ENCODE measurements at regions not wholly inside any gene's neighbourhood (a gene's known extent, or its start where the extent isn't known, plus 50 kb on each side); places are given as distances from the start of the nearest gene placed in this dataset.

DNA sequence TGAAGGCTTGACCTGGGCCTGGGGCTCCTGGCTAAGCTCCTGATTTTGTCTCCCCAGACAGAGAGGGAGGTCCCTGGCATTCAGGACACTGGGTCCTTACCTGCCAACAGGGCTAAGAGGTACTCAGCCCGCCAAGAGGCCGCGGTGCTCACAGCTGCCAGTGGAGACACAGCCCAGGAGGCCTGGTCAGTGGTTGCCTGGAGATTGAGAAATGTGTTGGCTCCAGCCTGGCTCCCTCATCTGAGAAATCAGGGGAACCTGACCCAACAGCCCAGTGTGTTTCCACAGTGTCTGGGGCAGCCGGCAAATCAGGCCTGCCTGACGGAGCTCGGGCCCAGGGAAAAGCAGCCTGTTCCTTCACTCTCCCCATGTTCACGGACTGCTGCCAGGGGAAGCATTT is 79.4 kb upstream of the NAV2 start:
- SMC1A ChIA-PET (ENCODE audit: uncharacterized antibody, unreplicated experiment) = no interaction called here
- no peak overlapping the region for H3K4me2 ChIP-seq (ENCODE audit: control insufficient read depth, insufficient read depth)
- POLR2A ChIA-PET = no interaction called here
- TF ChIP-seq MXI1 (IDR thresholded peaks at IDR 0.05; ENCODE audit: low read depth, low read length) (no peak), TCF12 (IDR thresholded peaks at IDR 0.05; ENCODE audit: low read depth, low read length) (no peak), CBX3 (IDR thresholded peaks at IDR 0.05; ENCODE audit: borderline replicate concordance, low read depth) (no peak), BHLHE40 (IDR thresholded peaks at IDR 0.05; ENCODE audit: borderline replicate concordance in 1 of 2, low read depth in 2 of 2, low read length in 1 of 2) (no peak), POLR2AphosphoS2 (IDR thresholded peaks at IDR 0.05; ENCODE audit: low read depth, low read length) (no peak), SP1 (IDR thresholded peaks at IDR 0.05; ENCODE audit: low read depth, low read length) (no peak), RFX5 (IDR thresholded peaks at IDR 0.05; ENCODE audit: low read depth, low read length) (no peak), FOXK2 (IDR thresholded peaks at IDR 0.05) (no peak)
- TF ChIP-seq, protein P1, sequence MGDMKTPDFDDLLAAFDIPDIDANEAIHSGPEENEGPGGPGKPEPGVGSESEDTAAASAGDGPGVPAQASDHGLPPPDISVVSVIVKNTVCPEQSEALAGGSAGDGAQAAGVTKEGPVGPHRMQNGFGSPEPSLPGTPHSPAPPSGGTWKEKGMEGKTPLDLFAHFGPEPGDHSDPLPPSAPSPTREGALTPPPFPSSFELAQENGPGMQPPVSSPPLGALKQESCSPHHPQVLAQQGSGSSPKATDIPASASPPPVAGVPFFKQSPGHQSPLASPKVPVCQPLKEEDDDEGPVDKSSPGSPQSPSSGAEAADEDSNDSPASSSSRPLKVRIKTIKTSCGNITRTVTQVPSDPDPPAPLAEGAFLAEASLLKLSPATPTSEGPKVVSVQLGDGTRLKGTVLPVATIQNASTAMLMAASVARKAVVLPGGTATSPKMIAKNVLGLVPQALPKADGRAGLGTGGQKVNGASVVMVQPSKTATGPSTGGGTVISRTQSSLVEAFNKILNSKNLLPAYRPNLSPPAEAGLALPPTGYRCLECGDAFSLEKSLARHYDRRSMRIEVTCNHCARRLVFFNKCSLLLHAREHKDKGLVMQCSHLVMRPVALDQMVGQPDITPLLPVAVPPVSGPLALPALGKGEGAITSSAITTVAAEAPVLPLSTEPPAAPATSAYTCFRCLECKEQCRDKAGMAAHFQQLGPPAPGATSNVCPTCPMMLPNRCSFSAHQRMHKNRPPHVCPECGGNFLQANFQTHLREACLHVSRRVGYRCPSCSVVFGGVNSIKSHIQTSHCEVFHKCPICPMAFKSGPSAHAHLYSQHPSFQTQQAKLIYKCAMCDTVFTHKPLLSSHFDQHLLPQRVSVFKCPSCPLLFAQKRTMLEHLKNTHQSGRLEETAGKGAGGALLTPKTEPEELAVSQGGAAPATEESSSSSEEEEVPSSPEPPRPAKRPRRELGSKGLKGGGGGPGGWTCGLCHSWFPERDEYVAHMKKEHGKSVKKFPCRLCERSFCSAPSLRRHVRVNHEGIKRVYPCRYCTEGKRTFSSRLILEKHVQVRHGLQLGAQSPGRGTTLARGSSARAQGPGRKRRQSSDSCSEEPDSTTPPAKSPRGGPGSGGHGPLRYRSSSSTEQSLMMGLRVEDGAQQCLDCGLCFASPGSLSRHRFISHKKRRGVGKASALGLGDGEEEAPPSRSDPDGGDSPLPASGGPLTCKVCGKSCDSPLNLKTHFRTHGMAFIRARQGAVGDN (IDR thresholded peaks at IDR 0.05) = no peak
- TF ChIP-seq, protein P2, sequence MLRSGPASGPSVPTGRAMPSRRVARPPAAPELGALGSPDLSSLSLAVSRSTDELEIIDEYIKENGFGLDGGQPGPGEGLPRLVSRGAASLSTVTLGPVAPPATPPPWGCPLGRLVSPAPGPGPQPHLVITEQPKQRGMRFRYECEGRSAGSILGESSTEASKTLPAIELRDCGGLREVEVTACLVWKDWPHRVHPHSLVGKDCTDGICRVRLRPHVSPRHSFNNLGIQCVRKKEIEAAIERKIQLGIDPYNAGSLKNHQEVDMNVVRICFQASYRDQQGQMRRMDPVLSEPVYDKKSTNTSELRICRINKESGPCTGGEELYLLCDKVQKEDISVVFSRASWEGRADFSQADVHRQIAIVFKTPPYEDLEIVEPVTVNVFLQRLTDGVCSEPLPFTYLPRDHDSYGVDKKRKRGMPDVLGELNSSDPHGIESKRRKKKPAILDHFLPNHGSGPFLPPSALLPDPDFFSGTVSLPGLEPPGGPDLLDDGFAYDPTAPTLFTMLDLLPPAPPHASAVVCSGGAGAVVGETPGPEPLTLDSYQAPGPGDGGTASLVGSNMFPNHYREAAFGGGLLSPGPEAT (IDR thresholded peaks at IDR 0.05; ENCODE audit: low read depth) = no peak
- CTCF ChIA-PET = interaction anchor here (1.1 kb wide), 1 partner anchor 110 kb away, joined by 3 read pairs; no protein-coding TSS in a partner anchor
- no peaks in the 10 kb centered on the region for H3K4me1 ChIP-seq (ENCODE audit: control insufficient read depth, insufficient read depth, low read length)
- no peaks in the 10 kb centered on the region for H3K36me3 ChIP-seq (ENCODE audit: control insufficient read depth in 2 of 2, insufficient read depth in 2 of 2, low read length in 1 of 2)
- intact Hi-C loops (cut with micrococcal nuclease; ENCODE audit: unreplicated experiment) (no loop called here), in situ Hi-C loops (cut with MboI) (no loop called here)
- no peak overlapping the region for H3K9ac ChIP-seq (ENCODE audit: control insufficient read depth, insufficient read depth, low read length)
- ATAC-seq (no peak), FAIRE-seq (no peak), DNase-seq (ENCODE audit: low read depth, low spot score) (no peak)
- H3K79me2 ChIP-seq (ENCODE audit: control insufficient read depth, insufficient read depth, low read length) = no peaks in the 10 kb centered on the region
- RAD21 ChIA-PET (ENCODE audit: unreplicated experiment) = no interaction called here
- no peaks in the 10 kb centered on the region for H3K9me3 ChIP-seq (replicated peaks; ENCODE audit: control insufficient read depth, insufficient read depth, low read length)
- no peak overlapping the region for H3K27ac ChIP-seq (ENCODE audit: control insufficient read depth, insufficient read depth)
- WGBS (ENCODE audit: insufficient coverage, insufficient replicate concordance, low lambda C conversion rate, missing lambda C conversion rate) = 85% methylated on average over 7 of the region's 7 CpGs
- H3K27me3 ChIP-seq (replicated peaks in 1 of 2; ENCODE audit: control insufficient read depth in 2 of 2, insufficient read depth in 2 of 2, low read length in 1 of 2) = no peaks in the 10 kb centered on the region
- BruUV-seq (replicated peaks) = no TSS peak
- H4K20me1 ChIP-seq (ENCODE audit: control insufficient read depth, insufficient read depth) = no peaks in the 10 kb centered on the region
- no peak overlapping the region for H2AFZ ChIP-seq (ENCODE audit: control insufficient read depth, low read depth, low read length)
- H3K4me3 ChIP-seq = no peak overlapping the region

All from GM12878 (cell line).